Transverse colon (tissue), 4 donors: ENCODE measurements at regions not wholly inside any gene's neighbourhood (a gene's known extent, or its start where the extent isn't known, plus 50 kb on each side); places are given as distances from the start of the nearest gene placed in this dataset.

ENCODE experiments used
- DNase-seq: peaks from one replicate; pipeline ENCODE4 v3.0.0-alpha.2; 2019
- H3K27ac ChIP-seq, 4 donors: fragments of 200-600 bp; sonication (generic); 2 replicates each; pipeline ENCODE4 v1.5.1; 2016 to 2018; ENCODE audit warnings: inconsistent platforms in 4 of 4
- H3K27me3 ChIP-seq: fragments of 200-600 bp; sonication (generic); 2 replicates; pipeline ENCODE4 v1.5.1; 2017; ENCODE audit warnings: inconsistent platforms
- H3K36me3 ChIP-seq, 4 donors: fragments of 200-600 bp; sonication (generic); 2 replicates each; pipeline ENCODE4 v1.5.1; 2017 to 2019; ENCODE audit warnings: inconsistent platforms in 4 of 4
- H3K4me1 ChIP-seq, 4 donors: fragments of 200-600 bp; sonication (generic); 2 replicates each; pipeline ENCODE4 v1.5.1; 2017 to 2020; ENCODE audit warnings: inconsistent platforms in 4 of 4
- H3K4me3 ChIP-seq, 4 donors: fragments of 200-600 bp; sonication (generic); 1 replicate in 1 of 4; 2 replicates in 3 of 4; pipeline versions ENCODE4 v1.5.1 to v1.6.1; 2017 to 2019; ENCODE audit warnings: inconsistent platforms in 4 of 4
- H3K9me3 ChIP-seq, 2 donors: fragments of 200-600 bp; sonication (generic); 2 replicates each; pipeline ENCODE4 v1.5.1; 2017 to 2019; ENCODE audit warnings: inconsistent platforms in 2 of 2
- EP300 ChIP-seq: sonication (generic); formaldehyde crosslinking; IDR thresholded peaks from one replicate; pipeline ENCODE4 v1.6.1; 2017; ENCODE audit warnings: antibody characterized with exemption, low read depth
- POLR2A ChIP-seq: fragments of 450-650 bp; IDR thresholded peaks from one replicate; pipeline ENCODE4 v1.6.1; 2016; ENCODE audit warnings: antibody characterized with exemption, mild to moderate bottlenecking, moderate library complexity
- POLR2AphosphoS5 ChIP-seq, 3 donors: sonication (generic); formaldehyde crosslinking; IDR thresholded peaks; one replicate each; pipeline ENCODE4 v1.6.1; 2016; ENCODE audit warnings: antibody characterized with exemption in 3 of 3
- WGBS, 2 donors: methylation state at CpG; one replicate each; pipeline ENCODE4 v1.1.5; 2018; ENCODE audit warnings: low coverage in 1 of 2; 5-methylcytosine and 5-hydroxymethylcytosine counted together
- in situ Hi-C, 4 donors: fragments of 200-750 bp; cut with MboI; loops; one replicate each; pipeline versions ENCODE4 v1.15.0 to v1.15.1; 2017; ENCODE audit warnings: low sequenced_read_pairs in 3 of 4, low pct_ligation_motif_present in 1 of 4, low pct_unique_long_range_greater_than_20kb in 1 of 4
- intact Hi-C: fragments of 100-400 bp; cut with DNase I; formaldehyde crosslinking; loops from one replicate; pipeline ENCODE4 v1.15.1; 2023; ENCODE audit warnings: low total_unique reads
- TF ChIP-seq, protein P1 (sequence below), 5 experiments: fragments of 200-600 bp in 3 of 5; fragments of 450-650 bp in 2 of 5; sonication (generic) in 3 of 5; IDR thresholded peaks; 1 replicate in 2 of 5; 2 replicates in 3 of 5; pipeline ENCODE4 v1.5.1; 2016 to 2017; ENCODE audit warnings: antibody characterized with exemption in 5 of 5, inconsistent platforms in 3 of 5, mild to moderate bottlenecking in 2 of 5, moderate library complexity in 1 of 5

DNA sequence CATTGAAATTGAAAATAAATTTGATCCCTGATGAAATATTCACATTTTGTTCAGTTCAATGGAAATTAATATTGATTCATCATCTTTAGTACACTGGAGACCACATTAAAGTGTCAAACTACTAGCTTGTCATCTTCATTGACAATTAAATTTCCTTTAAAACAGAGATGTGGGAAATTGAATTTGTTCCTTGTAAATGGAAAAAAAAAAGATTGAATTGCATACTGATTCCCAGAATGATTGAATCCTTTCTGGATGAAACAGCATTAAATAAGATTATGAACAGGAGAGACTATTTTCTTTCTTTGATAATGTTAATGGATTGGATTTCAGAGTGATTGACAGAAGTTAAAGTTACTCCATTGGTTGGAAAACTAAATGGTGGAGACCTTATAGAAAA is 241.3 kb upstream of the CNTNAP2 start:
- H3K27me3 ChIP-seq = no peaks in the 10 kb centered on the region
- in situ Hi-C loops (no loop called here), intact Hi-C loops (no loop called here)
- no peaks in the 10 kb centered on the region for H3K4me1 ChIP-seq
- H3K36me3 ChIP-seq = no peaks in the 10 kb centered on the region
- no peaks in the 10 kb centered on the region for H3K9me3 ChIP-seq
- DNase-seq = no peak
- no peak overlapping the region for H3K27ac ChIP-seq
- TF ChIP-seq EP300 = no peak
- TF ChIP-seq POLR2AphosphoS5 (IDR thresholded peaks at IDR 0.05) = no peak
- no peak for TF ChIP-seq POLR2A
- TF ChIP-seq, protein P1, sequence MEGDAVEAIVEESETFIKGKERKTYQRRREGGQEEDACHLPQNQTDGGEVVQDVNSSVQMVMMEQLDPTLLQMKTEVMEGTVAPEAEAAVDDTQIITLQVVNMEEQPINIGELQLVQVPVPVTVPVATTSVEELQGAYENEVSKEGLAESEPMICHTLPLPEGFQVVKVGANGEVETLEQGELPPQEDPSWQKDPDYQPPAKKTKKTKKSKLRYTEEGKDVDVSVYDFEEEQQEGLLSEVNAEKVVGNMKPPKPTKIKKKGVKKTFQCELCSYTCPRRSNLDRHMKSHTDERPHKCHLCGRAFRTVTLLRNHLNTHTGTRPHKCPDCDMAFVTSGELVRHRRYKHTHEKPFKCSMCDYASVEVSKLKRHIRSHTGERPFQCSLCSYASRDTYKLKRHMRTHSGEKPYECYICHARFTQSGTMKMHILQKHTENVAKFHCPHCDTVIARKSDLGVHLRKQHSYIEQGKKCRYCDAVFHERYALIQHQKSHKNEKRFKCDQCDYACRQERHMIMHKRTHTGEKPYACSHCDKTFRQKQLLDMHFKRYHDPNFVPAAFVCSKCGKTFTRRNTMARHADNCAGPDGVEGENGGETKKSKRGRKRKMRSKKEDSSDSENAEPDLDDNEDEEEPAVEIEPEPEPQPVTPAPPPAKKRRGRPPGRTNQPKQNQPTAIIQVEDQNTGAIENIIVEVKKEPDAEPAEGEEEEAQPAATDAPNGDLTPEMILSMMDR (IDR thresholded peaks at IDR 0.05) = no peak
- H3K4me3 ChIP-seq = no peak overlapping the region

DNA sequence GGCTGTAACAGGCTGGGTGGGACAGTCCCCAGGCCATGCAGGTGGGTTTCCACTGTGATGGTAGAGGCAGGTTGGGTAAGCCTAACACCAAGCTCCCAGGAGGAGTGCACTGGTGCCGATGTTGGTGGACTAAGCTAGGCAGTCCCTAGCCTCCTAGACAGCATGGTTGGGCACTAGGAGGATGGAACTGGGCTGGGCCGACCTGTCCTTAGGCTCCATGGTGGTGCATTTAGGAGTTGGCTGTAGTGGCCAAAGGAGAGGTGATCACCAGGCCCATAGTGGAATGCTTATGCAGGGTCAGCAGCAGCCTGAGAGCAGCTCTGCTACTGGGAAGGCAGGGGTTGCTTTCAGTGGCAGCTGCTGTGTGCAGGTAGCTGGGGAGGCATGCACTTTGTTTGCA is 247.7 kb upstream of the CNTNAP2 start:
- 69% methylated on average over 2 of the region's 2 CpGs; no CpG with 5 or more reads in 1 of the 2 donors for WGBS, 2 donors
- Histone ChIP-seq H3K4me1 (no peaks in the 10 kb centered on the region), H3K9me3 (peaks cover 10 to 18% of the 10 kb centered on the region in 2 donors), H3K27me3 (no peaks in the 10 kb centered on the region), H3K36me3 (no peaks in the 10 kb centered on the region), H3K27ac (no peak overlapping the region), H3K4me3 (no peak overlapping the region)
- intact Hi-C loops (no loop called here), in situ Hi-C loops (no loop called here)
- no peak for DNase-seq
- TF ChIP-seq, protein P1 (IDR thresholded peaks at IDR 0.05) = no peak
- no peak for TF ChIP-seq EP300
- no peak for TF ChIP-seq POLR2AphosphoS5 (IDR thresholded peaks at IDR 0.05)
- no peak for TF ChIP-seq POLR2A

- H3K4me1 ChIP-seq = no peaks in the 10 kb centered on the region
- no peak overlapping the region for H3K27ac ChIP-seq
- TF ChIP-seq EP300 (no peak), POLR2AphosphoS5 (IDR thresholded peaks at IDR 0.05) (no peak), POLR2A (no peak)
- TF ChIP-seq, protein P1 (IDR thresholded peaks at IDR 0.05) = no peak
- no peak overlapping the region for H3K4me3 ChIP-seq
- in situ Hi-C loops = no loop called here
- DNase-seq = no peak
- intact Hi-C loops = no loop called here
- H3K27me3 ChIP-seq = no peaks in the 10 kb centered on the region
- 79% methylated on average over 5 of the region's 5 CpGs; no CpG with 5 or more reads in 1 of the 2 donors for WGBS, 2 donors
- H3K9me3 ChIP-seq = peaks cover 4 to 14% of the 10 kb centered on the region in 2 donors
- no peaks in the 10 kb centered on the region for H3K36me3 ChIP-seq
Observed at GRCh38 chr7:145862212-145862611, 254.4 kb upstream of the CNTNAP2 start.

- Histone ChIP-seq H3K9me3 (no peaks in the 10 kb centered on the region), H3K36me3 (no peaks in the 10 kb centered on the region), H3K27ac (no peak overlapping the region), H3K27me3 (no peaks in the 10 kb centered on the region), H3K4me1 (no peaks in the 10 kb centered on the region), H3K4me3 (no peak overlapping the region)
- no peak for DNase-seq
- TF ChIP-seq POLR2A (no peak), POLR2AphosphoS5 (IDR thresholded peaks at IDR 0.05) (no peak), EP300 (no peak)
- TF ChIP-seq, protein P1 (IDR thresholded peaks at IDR 0.05) = no peak
- in situ Hi-C loops = no loop called here
- whole genome bisulfite sequencing, 2 donors = 43 to 59% methylated on average over 1 of the region's 1 CpG
- intact Hi-C loops = no loop called here
Observed at GRCh38 chr7:145860809-145861208, 255.8 kb upstream of the CNTNAP2 start.
